ENCODE measurements at regions not wholly inside any gene's neighbourhood (a gene's known extent, or its start where the extent isn't known, plus 50 kb on each side); places are given as distances from the start of the nearest gene placed in this dataset.

GRCh38 chr17:77454242-77455095 is 313.7 kb downstream of the SEC14L1 start:
- Mint-ChIP-seq H3K27me3 (no peaks in the 10 kb centered on the region), H3K4me3 (peak overlapping the region; percentile 97), H3K9me3 (no peaks in the 10 kb centered on the region), H3K4me1 (peaks cover 64% of the 10 kb centered on the region), H3K36me3 (ENCODE audit: low read depth) (peaks cover 63% of the 10 kb centered on the region), H3K27ac (peak overlapping the region; percentile 96)
- DNase-seq, result peak; percentile 77
- intact Hi-C loops (cut with micrococcal nuclease), result loop anchor here (1.0 to 5.0 kb wide), 2 partner anchors 9 to 717 kb away; partner anchors contain the start of genes MFSD11 and SRSF2

GRCh38 chr17:77455111-77455890 is 314.5 kb downstream of the SEC14L1 start:
- Mint-ChIP-seq H3K4me3 (peak overlapping the region; percentile 97), H3K4me1 (peaks cover 60% of the 10 kb centered on the region), H3K27ac (peak overlapping the region; percentile 96), H3K27me3 (no peaks in the 10 kb centered on the region), H3K36me3 (ENCODE audit: low read depth) (peaks cover 68% of the 10 kb centered on the region), H3K9me3 (no peaks in the 10 kb centered on the region)
- intact Hi-C loops (cut with micrococcal nuclease), result loop anchor here (1.0 kb wide), 1 partner anchor 10 kb away; no protein-coding TSS in a partner anchor
- DNase-seq, result peak; percentile 75

GRCh38 chr17:77455891-77456260 is 315.1 kb downstream of the SEC14L1 start:
- intact Hi-C loops (cut with micrococcal nuclease), result loop anchor here (1.0 kb wide), 1 partner anchor 11 kb away; no protein-coding TSS in a partner anchor
- Mint-ChIP-seq H3K36me3 (ENCODE audit: low read depth) (peaks cover 67% of the 10 kb centered on the region), H3K4me3 (peak overlapping the region; percentile 97), H3K27me3 (no peaks in the 10 kb centered on the region), H3K9me3 (no peaks in the 10 kb centered on the region), H3K4me1 (peaks cover 57% of the 10 kb centered on the region), H3K27ac (peak overlapping the region; percentile 96)
- no peak for DNase-seq

- Mint-ChIP-seq H3K27me3 (no peaks in the 10 kb centered on the region), H3K27ac (peak overlapping the region; percentile 96), H3K36me3 (ENCODE audit: low read depth) (peaks cover 64% of the 10 kb centered on the region), H3K4me1 (peaks cover 56% of the 10 kb centered on the region), H3K9me3 (no peaks in the 10 kb centered on the region), H3K4me3 (peak overlapping the region; percentile 97)
- intact Hi-C loops (cut with micrococcal nuclease), result no loop called here
- peak; percentile 76 for DNase-seq
Observed at GRCh38 chr17:77456271-77456950, 315.6 kb downstream of the SEC14L1 start.

GRCh38 chr17:77456951-77457548 is 316.3 kb downstream of the SEC14L1 start:
- Mint-ChIP-seq H3K27ac (peak overlapping the region; percentile 96), H3K27me3 (no peaks in the 10 kb centered on the region), H3K9me3 (no peaks in the 10 kb centered on the region), H3K36me3 (ENCODE audit: low read depth) (peaks cover 64% of the 10 kb centered on the region), H3K4me1 (peaks cover 62% of the 10 kb centered on the region), H3K4me3 (peak overlapping the region; percentile 97)
- intact Hi-C loops (cut with micrococcal nuclease), result no loop called here
- DNase-seq, result peak; percentile 81

- Mint-ChIP-seq H3K36me3 (ENCODE audit: low read depth) (peaks cover 60% of the 10 kb centered on the region), H3K4me1 (peaks cover 63% of the 10 kb centered on the region), H3K9me3 (no peaks in the 10 kb centered on the region), H3K27me3 (no peaks in the 10 kb centered on the region), H3K4me3 (peak overlapping the region; percentile 97), H3K27ac (peak overlapping the region; percentile 96)
- peak; percentile 72 for DNase-seq
- intact Hi-C loops (cut with micrococcal nuclease), result no loop called here
Observed at GRCh38 chr17:77457572-77458201, 316.9 kb downstream of the SEC14L1 start.

GRCh38 chr17:77458202-77459017 is 317.6 kb downstream of the SEC14L1 start:
- Mint-ChIP-seq H3K4me3 (peak overlapping the region; percentile 97), H3K27me3 (no peaks in the 10 kb centered on the region), H3K4me1 (peaks cover 65% of the 10 kb centered on the region), H3K9me3 (no peaks in the 10 kb centered on the region), H3K36me3 (ENCODE audit: low read depth) (peaks cover 59% of the 10 kb centered on the region), H3K27ac (peak overlapping the region; percentile 96)
- DNase-seq, result peak; percentile 80
- intact Hi-C loops (cut with micrococcal nuclease), result no loop called here

- peak; percentile 79 for DNase-seq
- Mint-ChIP-seq H3K9me3 (no peaks in the 10 kb centered on the region), H3K27me3 (no peaks in the 10 kb centered on the region), H3K36me3 (ENCODE audit: low read depth) (peaks cover 53% of the 10 kb centered on the region), H3K4me3 (peak overlapping the region; percentile 97), H3K4me1 (peaks cover 62% of the 10 kb centered on the region), H3K27ac (peak overlapping the region; percentile 96)
- intact Hi-C loops (cut with micrococcal nuclease), result no loop called here
Observed at GRCh38 chr17:77459018-77459755, 318.4 kb downstream of the SEC14L1 start.

- peaks cover 67% of the 10 kb centered on the region for H3K4me1 Mint-ChIP-seq
- intact Hi-C loops (cut with micrococcal nuclease), result loop anchor here (1.0 to 5.0 kb wide), 5 partner anchors 8 to 897 kb away; partner anchors contain the start of gene TMC8
- no peaks in the 10 kb centered on the region for H3K9me3 Mint-ChIP-seq
- peak overlapping the region; percentile 97 for H3K4me3 Mint-ChIP-seq
- no peaks in the 10 kb centered on the region for H3K27me3 Mint-ChIP-seq
- H3K36me3 Mint-ChIP-seq (ENCODE audit: low read depth), result peaks cover 50% of the 10 kb centered on the region
- H3K27ac Mint-ChIP-seq, result peak overlapping the region; percentile 96
- peak; percentile 74 for DNase-seq
Observed at GRCh38 chr17:77460514-77461046, 319.8 kb downstream of the SEC14L1 start.

GRCh38 chr17:77461277-77462057 is 320.7 kb downstream of the SEC14L1 start:
- DNase-seq, result peak; percentile 69
- H3K4me3 Mint-ChIP-seq, result peak overlapping the region; percentile 97
- H3K27ac Mint-ChIP-seq, result peak overlapping the region; percentile 96
- no peaks in the 10 kb centered on the region for H3K27me3 Mint-ChIP-seq
- peaks cover 73% of the 10 kb centered on the region for H3K4me1 Mint-ChIP-seq
- no peaks in the 10 kb centered on the region for H3K9me3 Mint-ChIP-seq
- H3K36me3 Mint-ChIP-seq (ENCODE audit: low read depth), result peaks cover 54% of the 10 kb centered on the region
- intact Hi-C loops (cut with micrococcal nuclease), result loop anchor here (1.0 to 5.0 kb wide), 3 partner anchors 33 to 896 kb away; partner anchors contain the start of gene TMC8

GRCh38 chr17:77462090-77462489 is 321.3 kb downstream of the SEC14L1 start:
- intact Hi-C loops (cut with micrococcal nuclease), result loop anchor here (1.0 to 5.0 kb wide), 3 partner anchors 32 to 895 kb away; partner anchors contain the start of gene TMC8
- Mint-ChIP-seq H3K9me3 (no peaks in the 10 kb centered on the region), H3K4me3 (peak overlapping the region; percentile 97), H3K4me1 (peaks cover 73% of the 10 kb centered on the region), H3K27ac (peak overlapping the region; percentile 96), H3K36me3 (ENCODE audit: low read depth) (peaks cover 56% of the 10 kb centered on the region), H3K27me3 (no peaks in the 10 kb centered on the region)
- DNase-seq, result peak; percentile 88

Measured in activated CD4-positive, alpha-beta T cell treated with anti-CD3 and anti-CD28 coated beads, Interleukin-2, amount 10 ng/mL, durations not matched to agents 24 days and 14 days (primary cell).